H1 (cell line): ENCODE measurements at regions not wholly inside any gene's neighbourhood (a gene's known extent, or its start where the extent isn't known, plus 50 kb on each side); places are given as distances from the start of the nearest gene placed in this dataset.

Source experiments
- ASH2L ChIP-seq: fragments of 200-600, 300-600 bp; sonication (generic); IDR thresholded peaks from one replicate; pipeline ENCODE4 v1.7.1; 2017; ENCODE audit warnings: low read length
- ATF3 ChIP-seq: IDR thresholded peaks from 2 replicates; pipeline ENCODE4 v1.6.1; 2011; ENCODE audit warnings: low read depth, mild to moderate bottlenecking, low read length; ENCODE audit not compliant: insufficient read depth
- BCL11A ChIP-seq, 2 experiments: IDR thresholded peaks; one replicate each; pipeline ENCODE4 v1.6.1; 2011; ENCODE audit warnings: low read depth in 2 of 2, low read length in 2 of 2, mild to moderate bottlenecking in 2 of 2
- CBX8 ChIP-seq: fragments of 300-800, 300-1000 bp; sonication (generic); IDR thresholded peaks from 2 replicates; pipeline ENCODE4 v1.7.1; 2016; ENCODE audit warnings: low read depth, low read length, borderline replicate concordance
- CHD7 ChIP-seq: fragments of 300-600 bp; sonication (generic); IDR thresholded peaks from 2 replicates; pipeline ENCODE4 v1.7.1; 2012; ENCODE audit warnings: low read length, moderate library complexity, mild to moderate bottlenecking, inconsistent platforms; ENCODE audit not compliant: insufficient replicate concordance
- EP300 ChIP-seq, 2 experiments: IDR thresholded peaks; 1 replicate in 1 of 2; 2 replicates in 1 of 2; pipeline ENCODE4 v1.6.1; 2011 to 2012; ENCODE audit warnings: low read depth in 2 of 2, low read length in 2 of 2, mild to moderate bottlenecking in 2 of 2, borderline replicate concordance in 1 of 2, inconsistent platforms in 1 of 2, moderate library complexity in 1 of 2
- JUN ChIP-seq: IDR thresholded peaks from 2 replicates; pipeline ENCODE4 v1.6.1; 2011; ENCODE audit warnings: low read depth, mild to moderate bottlenecking, improper control_type of control experiment, low read length
- JUND ChIP-seq: IDR thresholded peaks from 2 replicates; pipeline ENCODE4 v1.6.1; 2011; ENCODE audit warnings: mild to moderate bottlenecking, improper control_type of control experiment, low read length
- NANOG ChIP-seq: IDR thresholded peaks from 2 replicates; pipeline ENCODE4 v1.6.1; 2011; ENCODE audit warnings: low read length, low read depth, mild to moderate bottlenecking, inconsistent platforms; ENCODE audit not compliant: insufficient read depth, poor library complexity, severe bottlenecking
- NRF1 ChIP-seq: IDR thresholded peaks from 2 replicates; pipeline ENCODE4 v1.6.1; 2011; ENCODE audit warnings: mild to moderate bottlenecking, low read depth, low read length, improper control_type of control experiment
- POLR2AphosphoS5 ChIP-seq: IDR thresholded peaks from 2 replicates; pipeline ENCODE4 v1.6.1; 2011; ENCODE audit warnings: low read depth, low read length
- YY1 ChIP-seq: IDR thresholded peaks from 2 replicates; pipeline ENCODE4 v1.6.1; 2011; ENCODE audit warnings: low read depth, mild to moderate bottlenecking, low read length

GRCh38 chr1:112260699-112261098 is 135.3 kb upstream of the CTTNBP2NL start (continued):
- no peak for TF ChIP-seq CHD7
- TF ChIP-seq BCL11A (IDR thresholded peaks at IDR 0.05; ENCODE audit: low read depth in 2 of 2, low read length in 2 of 2) = no peak
- TF ChIP-seq YY1 = no peak
- TF ChIP-seq JUND = no peak
- TF ChIP-seq NANOG = no peak
- no peak for TF ChIP-seq NRF1
- TF ChIP-seq POLR2AphosphoS5 = no peak
- TF ChIP-seq CBX8 = no peak
- no peak for TF ChIP-seq JUN
- TF ChIP-seq EP300 (IDR thresholded peaks at IDR 0.05; ENCODE audit: borderline replicate concordance in 1 of 2, low read depth in 2 of 2, low read length in 2 of 2) = no peak
- TF ChIP-seq ATF3 = no peak
- TF ChIP-seq ASH2L = no peak
